GM19023 (cell line): ENCODE measurements at regions not wholly inside any gene's neighbourhood (a gene's known extent, or its start where the extent isn't known, plus 50 kb on each side); places are given as distances from the start of the nearest gene placed in this dataset.

ENCODE experiments used
- ATAC-seq: cut with Tn5 transposase; IDR thresholded peaks from one replicate; pipeline ENCODE4 v1.9.1; 2021; ENCODE audit warnings: mild to moderate bottlenecking, moderate library complexity; ENCODE audit not compliant: unreplicated experiment

- no peak for ATAC-seq
Measured at GRCh38 chr6:105967917-105968602, 118.1 kb upstream of the PRDM1 start.

GRCh38 chr6:105966481-105966880, 119.7 kb upstream of the PRDM1 start:
- ATAC-seq, result no peak

- no peak for ATAC-seq
Measured at GRCh38 chr6:105964979-105965760, 121.0 kb upstream of the PRDM1 start.

GRCh38 chr6:105954148-105954547, 132.0 kb upstream of the PRDM1 start:
- no peak for ATAC-seq

GRCh38 chr6:105952772-105953690, 133.1 kb upstream of the PRDM1 start:
- no peak for ATAC-seq

- no peak for ATAC-seq
Measured at GRCh38 chr6:105952326-105952725, 133.8 kb upstream of the PRDM1 start.

GRCh38 chr6:105951322-105951721, 134.8 kb upstream of the PRDM1 start:
- ATAC-seq, result no peak

- ATAC-seq, result no peak
Measured at GRCh38 chr6:105949869-105950268, 136.3 kb upstream of the PRDM1 start.

- ATAC-seq, result no peak
Measured at GRCh38 chr6:105943514-105943913, 142.6 kb upstream of the PRDM1 start.

GRCh38 chr6:105941621-105942412, 144.3 kb upstream of the PRDM1 start:
- no peak for ATAC-seq

- ATAC-seq, result no peak
Measured at GRCh38 chr6:105940990-105941389, 145.1 kb upstream of the PRDM1 start.

GRCh38 chr6:105936972-105937371, 149.2 kb upstream of the PRDM1 start:
- ATAC-seq, result no peak

GRCh38 chr6:105935416-105935815, 150.7 kb upstream of the PRDM1 start:
- no peak for ATAC-seq

GRCh38 chr6:105934708-105935107, 151.4 kb upstream of the PRDM1 start:
- ATAC-seq, result no peak

GRCh38 chr6:105932440-105932839, 153.7 kb upstream of the PRDM1 start:
- ATAC-seq, result no peak

GRCh38 chr6:105929626-105930025, 156.5 kb upstream of the PRDM1 start:
- no peak for ATAC-seq

- ATAC-seq, result no peak
Measured at GRCh38 chr6:105926318-105926717, 159.8 kb upstream of the PRDM1 start.

- no peak for ATAC-seq
Measured at GRCh38 chr6:105925706-105926105, 160.4 kb upstream of the PRDM1 start.

- no peak for ATAC-seq
Measured at GRCh38 chr6:105921781-105922180, 164.4 kb upstream of the PRDM1 start.

- ATAC-seq, result no peak
Measured at GRCh38 chr6:105920071-105920470, 166.1 kb upstream of the PRDM1 start.
